HG02840 (cell line): ENCODE measurements at regions not wholly inside any gene's neighbourhood (a gene's known extent, or its start where the extent isn't known, plus 50 kb on each side); places are given as distances from the start of the nearest gene placed in this dataset.

Experiments
- ATAC-seq: cut with Tn5 transposase; IDR thresholded peaks from one replicate; pipeline ENCODE4 v1.9.1; 2021; ENCODE audit warnings: mild to moderate bottlenecking, moderate library complexity, moderate number of reproducible peaks; ENCODE audit not compliant: unreplicated experiment, low FRiP score

DNA sequence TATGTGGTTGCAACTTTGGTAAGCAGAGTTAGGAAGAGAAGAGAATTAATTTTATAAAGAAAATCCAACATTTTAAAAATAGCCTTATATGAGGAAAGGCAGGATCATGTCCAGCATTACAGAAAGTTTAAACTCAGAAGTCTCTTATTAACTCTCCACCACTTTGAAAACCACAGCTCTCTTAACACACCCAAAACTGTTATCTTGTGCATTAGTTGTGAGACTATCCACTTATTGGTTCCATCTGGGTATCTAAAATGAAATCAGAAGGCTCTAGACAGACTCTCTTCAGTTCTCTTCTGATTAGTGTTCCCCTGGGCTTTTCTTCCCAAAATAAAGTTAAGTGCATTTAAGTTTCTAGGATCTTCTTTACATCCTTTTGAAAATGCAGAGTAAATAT lies 251.5 kb downstream of the TXNL1 start:
- no peak for ATAC-seq

DNA sequence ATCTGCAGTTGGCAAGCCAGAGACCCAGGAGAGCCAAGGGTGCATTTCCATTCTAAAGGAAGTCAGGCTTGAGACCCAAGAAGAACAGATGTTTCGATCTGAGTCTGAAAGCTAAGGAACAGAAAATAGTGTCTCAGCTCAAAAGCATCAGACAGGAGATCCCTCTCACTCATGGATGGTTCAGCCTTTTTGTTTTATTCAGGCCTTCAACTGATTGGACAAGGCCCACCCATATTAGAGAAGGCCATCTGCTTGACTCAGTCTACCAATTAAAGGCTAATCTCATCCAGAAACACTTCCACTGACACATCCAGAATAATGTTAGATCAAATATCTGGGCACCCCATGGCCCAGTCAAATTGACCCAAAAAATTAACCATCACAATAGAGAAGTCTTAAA lies 255.0 kb downstream of the TXNL1 start:
- no peak for ATAC-seq

GRCh38 chr18:56382541-56382940 lies 255.9 kb downstream of the TXNL1 start:
- no peak for ATAC-seq

DNA sequence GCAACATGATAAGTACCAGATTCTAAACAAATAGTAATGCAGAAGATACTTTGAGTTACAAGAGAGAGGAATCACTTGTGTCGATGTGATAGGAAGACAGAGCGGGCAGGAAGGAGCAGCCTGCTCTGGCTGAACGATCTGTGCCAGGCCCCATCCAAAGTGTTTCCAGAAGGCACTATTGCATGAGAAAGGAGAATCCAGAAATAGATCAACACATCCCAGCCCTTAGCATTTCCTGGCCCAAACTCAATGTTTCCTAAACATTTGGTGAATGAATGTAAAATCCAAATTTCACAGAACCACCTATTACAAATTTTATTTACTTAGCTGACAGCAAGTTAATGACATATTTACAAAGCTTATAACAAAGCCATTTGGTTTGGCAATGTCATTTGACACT lies 257.2 kb downstream of the TXNL1 start:
- no peak for ATAC-seq

DNA sequence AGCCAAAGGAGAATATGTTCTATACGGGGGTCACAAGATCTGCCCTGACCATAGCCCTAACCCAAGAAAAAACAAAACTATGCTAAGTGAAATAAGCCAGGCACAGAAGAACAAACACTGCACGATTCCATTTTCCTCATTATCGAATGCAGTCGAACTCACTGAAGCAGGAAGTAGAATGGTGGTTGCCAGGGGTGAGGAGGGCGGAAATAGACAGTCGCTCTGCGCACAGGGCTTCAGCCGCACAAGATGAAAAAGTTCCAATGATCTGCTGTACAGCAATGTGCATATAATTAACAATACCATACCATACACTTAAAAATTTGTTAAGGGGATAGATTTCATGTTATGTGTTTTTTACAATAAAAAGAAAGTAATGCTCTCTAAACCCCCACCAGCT lies 257.7 kb downstream of the TXNL1 start:
- ATAC-seq: no peak

GRCh38 chr18:56379256-56379655 lies 259.1 kb downstream of the TXNL1 start:
- ATAC-seq: no peak

GRCh38 chr18:56377231-56377630 lies 261.2 kb downstream of the TXNL1 start:
- ATAC-seq: no peak

- no peak for ATAC-seq
These were observed 264.3 kb downstream of the TXNL1 start for GRCh38 chr18:56374007-56374655.

DNA sequence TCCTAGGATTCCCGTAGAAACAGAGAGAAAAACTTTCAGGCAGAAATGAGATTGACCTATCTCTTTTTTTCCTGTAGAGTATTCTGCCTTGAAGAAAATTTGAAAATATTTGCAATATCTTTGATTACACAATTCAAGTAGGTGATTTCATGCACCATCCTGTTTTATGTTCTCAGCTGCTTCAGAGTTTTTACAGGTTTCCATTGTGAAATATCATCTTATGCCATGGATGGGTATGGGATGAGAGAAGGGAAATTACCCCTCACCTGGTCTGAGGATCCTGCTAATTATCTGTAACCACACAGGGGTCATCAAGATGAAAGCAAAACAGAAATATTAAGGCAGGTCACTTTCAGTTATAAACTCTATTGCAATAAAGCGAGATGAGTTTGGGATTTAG lies 264.8 kb downstream of the TXNL1 start:
- no peak for ATAC-seq

DNA sequence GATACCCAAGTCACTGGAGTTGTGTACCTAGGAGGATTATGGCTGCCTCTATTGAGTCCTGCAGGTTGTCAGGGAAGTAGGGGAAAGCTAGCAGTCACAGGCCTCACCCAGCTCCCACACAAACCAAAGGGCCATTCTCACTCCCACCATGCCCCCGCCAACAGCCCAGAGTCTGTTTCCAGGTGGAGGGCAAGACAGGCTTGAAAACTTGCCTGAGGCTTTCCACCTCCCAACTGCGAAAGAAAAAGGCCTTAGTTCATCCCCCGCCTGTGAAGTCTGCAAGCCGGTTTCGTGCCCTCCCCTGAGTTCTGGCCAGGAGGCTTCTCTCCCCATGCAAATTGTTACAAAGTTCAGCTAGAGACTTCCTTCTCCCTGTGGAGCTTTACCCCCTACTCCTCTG lies 270.3 kb downstream of the TXNL1 start:
- ATAC-seq: no peak

- ATAC-seq: no peak
These were observed 279.6 kb downstream of the TXNL1 start for GRCh38 chr18:56358608-56359280.

DNA sequence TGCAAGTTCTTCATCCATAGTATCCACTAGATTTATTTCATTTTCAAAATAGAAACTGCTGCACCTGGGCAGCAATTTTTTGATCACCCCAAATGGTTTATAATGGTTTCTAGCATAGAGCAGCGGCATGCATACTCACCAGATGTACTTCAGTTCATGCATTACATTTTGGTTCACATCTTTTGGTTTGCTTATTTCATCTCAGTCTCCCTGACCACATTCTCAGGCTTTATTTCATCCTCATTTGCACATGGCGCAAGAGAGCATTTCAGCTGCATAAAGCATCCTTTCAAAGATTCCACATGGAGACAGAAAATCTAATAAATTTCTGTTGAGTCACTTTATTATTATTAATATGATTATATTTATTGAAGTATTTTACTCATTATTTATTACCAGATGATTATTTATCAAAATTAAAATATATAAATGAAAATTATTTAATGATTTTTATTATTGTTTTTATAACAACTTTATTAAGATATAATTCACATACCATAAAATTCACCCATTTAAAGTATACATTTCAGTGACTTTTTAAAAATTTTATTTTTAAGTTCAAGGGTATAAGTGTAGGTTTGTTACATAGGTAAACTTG lies 284.6 kb downstream of the TXNL1 start:
- no peak for ATAC-seq

GRCh38 chr18:56351911-56352500 lies 286.4 kb downstream of the TXNL1 start:
- no peak for ATAC-seq

GRCh38 chr18:56337507-56337906 lies 300.9 kb downstream of the TXNL1 start:
- no peak for ATAC-seq

- ATAC-seq: no peak
These were observed 304.6 kb downstream of the TXNL1 start for GRCh38 chr18:56333839-56334238.

DNA sequence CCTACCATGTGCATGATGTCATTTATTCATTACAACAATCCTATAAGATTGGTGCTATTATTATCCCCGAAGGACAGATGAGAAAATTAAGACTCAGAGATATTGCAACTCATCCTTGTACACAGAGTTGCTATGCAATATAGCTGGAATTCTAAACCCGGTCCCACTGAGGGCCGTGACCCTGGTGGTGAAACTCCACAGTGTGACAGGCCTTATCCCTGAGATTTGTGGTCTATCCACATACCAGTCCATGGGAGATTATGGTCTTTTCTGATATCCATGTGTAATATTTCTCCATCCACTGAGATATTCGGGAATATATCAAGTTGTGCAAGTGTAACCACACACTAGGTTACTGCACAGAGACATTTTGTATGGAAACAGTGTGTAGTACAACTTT lies 305.2 kb downstream of the TXNL1 start:
- no peak for ATAC-seq

DNA sequence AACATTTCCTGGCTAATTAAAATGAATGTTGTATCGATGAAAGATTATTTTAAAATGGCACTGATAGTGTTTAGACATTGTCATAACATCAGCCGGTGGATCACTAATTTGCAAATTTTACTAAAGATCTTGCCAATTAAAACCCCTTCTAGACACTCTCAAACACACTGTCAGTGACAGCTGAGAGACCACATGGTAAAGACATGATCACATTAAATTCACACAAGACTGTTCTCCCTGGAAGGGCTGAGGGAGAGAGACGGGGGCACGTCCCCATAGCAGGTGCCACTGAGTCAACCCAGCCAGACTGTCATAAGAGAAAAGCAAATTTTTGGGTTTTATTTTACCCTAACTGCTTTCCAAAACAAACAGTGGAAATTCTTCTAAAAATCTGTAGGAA lies 306.0 kb downstream of the TXNL1 start:
- ATAC-seq: no peak

DNA sequence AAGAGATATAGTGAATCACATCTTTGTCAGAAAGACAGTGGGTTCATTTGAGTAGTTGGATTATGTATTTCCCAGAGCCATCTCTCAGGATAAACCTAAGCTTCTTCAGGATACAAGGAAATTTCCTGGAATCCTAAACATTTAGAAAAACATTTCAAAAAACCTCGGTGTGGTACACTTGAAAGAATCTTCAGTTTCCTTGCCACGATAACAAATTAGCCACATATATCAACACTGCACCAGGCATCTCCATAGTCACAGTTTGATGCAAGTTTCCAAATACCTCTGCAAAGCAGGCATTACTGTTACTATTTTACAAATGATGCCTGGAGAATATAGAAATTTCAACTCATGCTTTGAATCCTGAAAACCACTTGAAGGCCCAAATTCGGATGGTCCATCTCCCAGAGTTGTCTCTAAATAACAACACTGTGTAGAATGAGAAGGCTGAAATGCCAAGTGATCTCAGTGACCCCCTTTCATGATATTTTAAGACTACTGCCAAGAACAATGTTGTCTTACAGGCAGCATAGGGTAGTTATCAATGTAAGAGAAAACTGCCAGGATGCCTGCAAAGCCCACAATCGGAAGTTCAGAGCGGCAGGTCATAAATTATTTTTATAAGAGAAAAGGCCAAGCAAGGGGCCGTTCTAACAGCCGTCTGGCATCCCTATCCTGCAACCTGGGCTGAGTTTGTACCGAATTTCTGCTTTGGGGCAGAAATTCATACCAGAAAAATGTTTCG lies 307.9 kb downstream of the TXNL1 start:
- ATAC-seq: no peak

GRCh38 chr18:56329536-56329935 lies 308.9 kb downstream of the TXNL1 start:
- ATAC-seq: no peak

DNA sequence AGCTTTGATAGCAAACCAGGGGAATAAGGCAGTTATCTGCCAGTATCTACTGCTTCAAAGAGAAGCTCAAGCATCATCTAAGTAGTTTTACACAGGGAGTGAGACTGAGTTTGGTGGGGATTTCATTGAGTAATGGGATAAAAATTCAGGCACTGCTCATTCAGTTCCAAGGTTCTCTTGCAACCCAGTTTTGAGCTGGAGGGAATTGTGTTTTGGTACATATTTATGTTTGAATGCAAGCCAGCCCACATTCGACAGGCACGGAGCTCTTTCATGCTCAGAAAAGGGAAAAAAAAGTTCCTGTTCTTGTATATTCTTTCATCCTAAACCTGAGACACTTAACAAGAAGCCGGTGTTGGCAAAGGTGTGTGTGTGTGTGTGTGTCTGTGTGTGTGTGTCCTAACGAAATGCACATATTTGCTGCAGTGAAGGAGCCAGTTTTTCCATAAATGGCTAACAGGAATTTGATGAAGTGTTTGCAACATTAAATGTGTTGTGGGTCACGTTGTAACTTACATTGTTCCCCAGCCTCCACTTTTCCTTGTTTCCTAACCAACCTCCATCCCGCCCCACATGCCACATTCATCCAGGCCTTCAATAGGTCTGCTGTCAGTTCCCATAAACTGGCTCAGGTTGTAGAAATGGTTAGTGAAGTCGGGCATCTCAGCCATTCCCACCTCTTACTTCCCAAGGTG lies 311.1 kb downstream of the TXNL1 start:
- ATAC-seq: no peak
